ENCODE measurements at regions not wholly inside any gene's neighbourhood (a gene's known extent, or its start where the extent isn't known, plus 50 kb on each side); places are given as distances from the start of the nearest gene placed in this dataset.

DNA sequence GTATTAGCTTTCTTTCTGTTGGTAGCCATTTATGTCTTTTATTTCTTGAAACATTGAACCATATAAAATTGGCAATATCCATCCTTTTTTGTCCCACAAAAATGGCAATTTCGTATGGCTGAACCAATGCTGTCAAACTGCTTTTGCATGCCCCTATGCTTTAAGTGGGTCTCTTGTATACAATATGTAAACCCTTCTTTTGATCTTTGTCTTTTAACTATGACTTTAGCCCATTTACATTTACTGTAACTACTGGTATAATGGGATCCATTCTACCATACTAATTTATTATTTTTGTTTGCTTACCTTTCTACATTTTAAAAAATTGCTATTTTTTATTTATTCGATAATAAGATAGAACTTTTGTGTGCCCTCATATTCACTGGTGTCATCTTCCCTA, 93.4 kb downstream of the TENT4A start:
- DNase-seq, result no peak

DNA sequence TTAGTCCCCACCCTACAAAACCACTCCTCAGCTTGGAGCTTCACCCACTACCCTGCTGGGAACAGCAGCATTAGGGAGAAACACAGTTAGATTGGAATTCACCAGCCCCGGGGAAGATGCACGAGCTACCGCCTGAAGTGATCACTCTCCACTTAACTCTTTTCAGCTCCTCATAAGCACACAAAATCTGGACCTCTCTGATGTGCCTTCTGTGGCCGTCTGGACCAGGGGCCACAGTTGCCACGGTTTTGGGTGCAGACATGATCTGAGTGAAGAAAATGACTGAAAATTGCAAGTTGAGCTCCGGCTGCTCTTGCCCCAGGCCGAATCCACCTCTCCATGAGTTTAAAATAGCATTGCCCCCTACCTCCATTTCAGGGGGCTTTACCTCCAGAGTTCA, 95.2 kb downstream of the TENT4A start:
- no peak for DNase-seq

GRCh38 chr5:6810641-6811405, 97.6 kb downstream of the TENT4A start:
- DNase-seq, result no peak

DNA sequence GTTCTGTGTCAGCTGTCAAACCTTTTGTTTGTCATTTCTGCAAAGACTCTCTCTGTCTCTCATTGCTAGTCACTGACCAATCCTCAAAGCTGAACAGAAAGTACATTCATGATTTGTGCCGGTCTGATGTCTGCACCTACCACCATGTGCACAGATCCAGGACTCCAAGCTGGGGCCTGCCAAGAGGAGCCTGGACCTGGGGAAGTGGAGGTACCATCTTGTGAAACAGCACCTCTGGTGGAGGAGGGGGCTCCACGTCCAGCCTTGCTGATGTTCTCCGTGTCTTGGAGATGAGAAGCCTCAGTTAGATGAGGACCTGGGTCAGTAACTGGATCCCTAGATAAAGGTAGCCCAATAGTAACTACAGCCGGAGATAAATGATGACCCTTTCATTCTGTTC, 98.9 kb downstream of the TENT4A start:
- no peak for DNase-seq

DNA sequence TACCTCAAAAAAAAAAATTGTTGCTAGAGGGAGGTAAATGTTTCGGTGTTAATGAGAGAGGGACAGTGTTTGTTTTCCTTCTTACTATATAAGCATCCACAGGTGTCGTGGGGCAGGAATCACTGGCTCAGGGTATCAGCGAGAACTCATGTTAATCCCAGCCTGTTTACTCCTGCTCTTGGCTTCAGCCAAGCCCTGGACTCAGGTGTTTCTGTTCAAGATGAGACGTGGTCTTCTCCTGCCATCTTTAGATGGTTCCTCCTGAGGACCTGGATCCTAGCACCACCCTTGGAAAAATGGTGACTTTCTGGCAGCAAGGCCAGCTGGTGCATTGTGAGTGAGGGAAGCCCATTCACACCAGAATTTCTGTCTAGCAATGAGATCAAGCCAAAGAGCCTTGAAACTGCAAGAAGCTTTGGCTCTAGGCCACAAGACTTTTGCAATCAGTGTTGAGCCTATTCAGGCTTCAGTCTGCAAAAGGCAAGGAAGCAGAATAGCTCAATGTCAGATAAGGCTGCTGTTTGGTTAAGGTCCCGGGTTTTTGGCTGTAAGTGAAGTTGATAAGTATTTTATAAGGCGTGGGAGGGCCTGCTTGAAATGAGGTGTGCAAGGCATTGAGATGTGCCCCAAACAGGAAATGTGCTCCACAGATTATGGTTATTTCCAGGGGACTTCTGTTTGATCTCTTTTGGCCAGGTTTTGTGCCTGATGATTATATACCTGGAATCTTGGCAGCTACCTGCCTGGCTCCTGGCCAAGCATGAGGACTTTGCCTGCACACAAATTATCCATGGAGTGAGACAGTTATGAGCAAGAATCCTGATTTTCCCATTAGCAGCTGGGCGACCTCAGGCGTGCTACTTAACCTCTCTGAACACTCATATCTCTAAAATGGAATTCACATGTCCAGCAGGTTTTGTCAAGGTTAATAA, 99.8 kb downstream of the TENT4A start:
- no peak for DNase-seq

GRCh38 chr5:6814816-6815215, 101.6 kb downstream of the TENT4A start:
- DNase-seq, result peak in 1 of 3 experiments; percentile 10

GRCh38 chr5:6818594-6819511, 105.6 kb downstream of the TENT4A start:
- peak in 2 of 3 experiments; percentile 59 to 77 for DNase-seq

DNA sequence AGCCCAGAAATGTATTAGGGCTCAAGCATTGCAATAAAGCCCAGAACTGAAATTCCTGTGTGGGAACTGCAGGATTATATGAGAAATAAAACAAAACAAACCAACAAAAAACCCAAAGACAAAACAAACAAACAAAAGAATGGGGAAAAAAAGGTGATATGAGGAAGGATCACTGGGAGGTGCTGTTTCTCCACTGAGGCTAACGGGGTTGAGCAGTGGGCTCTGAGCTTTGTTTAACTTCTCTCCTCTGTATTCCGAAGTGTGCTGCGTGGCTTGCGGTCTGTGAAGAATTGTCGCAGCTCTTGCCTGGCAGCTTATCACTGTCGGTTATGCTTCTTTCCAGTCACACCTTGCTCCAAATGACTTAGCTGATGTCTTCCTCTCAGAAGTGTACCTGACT, 106.3 kb downstream of the TENT4A start:
- peak in 2 of 3 experiments; percentile 40 to 72 for DNase-seq

DNA sequence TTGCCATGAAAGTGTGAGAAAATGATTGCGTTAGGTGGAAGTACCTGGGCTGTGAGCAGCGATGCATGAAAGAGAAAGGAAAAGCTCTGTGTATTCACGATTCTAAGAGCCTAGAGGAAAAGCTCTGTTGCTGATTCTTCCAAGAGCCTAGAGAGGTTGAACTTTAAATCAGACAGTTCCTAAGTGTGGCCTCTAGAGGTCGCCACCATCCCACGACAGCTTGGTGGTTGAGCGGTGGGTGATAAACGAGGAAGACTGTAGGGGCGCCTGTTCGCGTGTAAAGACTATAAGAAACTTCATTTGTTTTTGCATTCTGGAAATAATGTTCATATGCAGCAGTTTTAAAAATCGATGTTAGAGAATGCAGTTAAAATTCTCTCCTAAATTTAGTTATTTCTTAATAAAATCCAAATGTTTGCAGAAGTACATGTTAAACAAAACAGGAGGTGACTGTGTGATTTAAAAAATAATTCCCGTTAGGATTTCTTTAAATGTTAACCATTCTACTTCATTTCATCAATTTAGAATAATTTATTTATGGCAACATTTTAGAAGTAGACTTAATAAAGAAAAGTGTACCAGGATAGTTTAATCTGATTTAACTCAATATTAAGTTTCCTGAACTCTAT, 107.7 kb downstream of the TENT4A start:
- peak; percentile 53 to 85 (median 62) for DNase-seq

- no peak for DNase-seq
Observed at GRCh38 chr5:6822068-6822467, 108.8 kb downstream of the TENT4A start.

DNA sequence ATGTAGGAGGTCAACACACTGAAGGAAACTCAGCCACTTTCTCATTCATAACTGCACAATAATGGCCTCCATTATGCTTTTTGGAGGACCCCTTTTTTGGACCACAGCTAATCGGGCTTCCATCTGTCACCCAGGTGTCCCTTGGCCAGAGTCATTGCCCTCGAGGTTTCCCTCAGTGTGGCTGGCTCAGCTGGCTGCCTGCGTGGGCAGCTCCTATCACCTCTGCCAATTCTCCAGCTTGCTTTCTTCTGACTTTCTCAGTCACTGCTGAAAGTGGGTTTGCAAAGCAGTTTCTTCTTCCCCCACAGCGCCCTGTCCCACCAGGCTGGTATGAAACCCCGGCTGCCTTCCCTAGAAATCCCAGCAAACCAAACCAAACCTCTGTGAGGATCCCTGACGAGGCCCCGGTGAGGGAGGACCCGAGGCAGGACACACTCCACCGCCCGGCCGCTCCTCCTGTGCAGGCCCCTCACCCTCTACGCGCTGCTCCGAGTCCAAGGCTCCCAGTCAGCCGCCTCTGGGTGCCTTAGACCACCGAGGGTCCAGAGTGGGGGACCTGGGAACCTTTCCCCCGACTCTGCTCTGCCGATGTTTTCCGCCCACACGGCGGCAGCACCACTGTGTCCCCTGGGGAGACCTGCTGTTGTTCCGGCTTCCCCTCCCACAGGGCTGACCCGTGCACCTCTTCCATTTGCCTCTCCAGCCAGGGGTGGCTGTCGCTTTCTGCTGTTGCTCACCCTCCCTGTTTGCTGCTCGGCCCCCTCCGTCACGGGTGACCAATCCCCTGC, 109.5 kb downstream of the TENT4A start:
- DNase-seq, result no peak

DNA sequence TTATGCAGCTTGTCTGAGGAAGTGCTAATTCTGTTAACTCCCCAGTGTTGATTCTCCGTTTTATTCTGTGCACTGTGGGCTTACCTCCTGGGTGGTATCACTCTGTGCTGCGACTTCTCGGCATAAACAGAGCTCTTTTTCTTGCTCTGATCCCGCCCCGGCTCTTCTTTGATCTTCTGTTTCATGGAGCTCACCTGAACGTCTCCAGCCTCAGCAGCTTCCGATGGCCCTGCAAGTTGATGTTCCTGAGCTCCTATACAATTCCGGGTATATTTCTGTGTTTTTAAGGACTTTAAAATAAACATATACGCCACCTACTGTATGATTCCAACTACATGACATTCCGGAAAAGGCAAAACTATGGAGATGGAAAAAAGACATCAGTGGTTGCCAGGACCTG, 110.8 kb downstream of the TENT4A start:
- DNase-seq, result no peak

DNA sequence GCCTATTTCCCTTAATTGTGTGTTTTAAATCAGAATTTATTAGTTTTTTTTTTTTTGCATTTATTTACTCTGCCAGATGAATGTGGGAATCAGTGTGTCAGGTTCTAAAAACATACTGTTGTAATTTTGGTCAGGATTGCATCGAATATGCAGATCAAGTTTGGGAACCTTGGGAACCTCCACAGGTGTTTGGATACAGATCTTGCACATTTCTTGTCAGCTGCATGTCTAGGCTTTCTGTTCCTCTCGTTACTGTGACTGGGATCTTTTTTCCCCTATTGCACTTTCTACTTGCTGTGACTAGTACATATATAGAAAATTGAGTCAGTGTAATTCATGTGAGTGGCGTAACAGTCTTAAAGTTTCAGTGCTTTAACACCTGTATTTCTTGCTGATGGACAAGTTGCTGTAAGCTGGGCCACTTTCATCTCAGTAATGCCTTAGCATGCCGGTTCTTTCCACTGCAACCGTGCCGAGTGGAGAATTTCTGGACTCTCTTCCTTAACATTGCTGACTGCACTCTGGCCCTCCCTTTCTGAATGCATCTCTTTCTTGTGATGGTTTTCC, 112.5 kb downstream of the TENT4A start:
- DNase-seq, result no peak

DNA sequence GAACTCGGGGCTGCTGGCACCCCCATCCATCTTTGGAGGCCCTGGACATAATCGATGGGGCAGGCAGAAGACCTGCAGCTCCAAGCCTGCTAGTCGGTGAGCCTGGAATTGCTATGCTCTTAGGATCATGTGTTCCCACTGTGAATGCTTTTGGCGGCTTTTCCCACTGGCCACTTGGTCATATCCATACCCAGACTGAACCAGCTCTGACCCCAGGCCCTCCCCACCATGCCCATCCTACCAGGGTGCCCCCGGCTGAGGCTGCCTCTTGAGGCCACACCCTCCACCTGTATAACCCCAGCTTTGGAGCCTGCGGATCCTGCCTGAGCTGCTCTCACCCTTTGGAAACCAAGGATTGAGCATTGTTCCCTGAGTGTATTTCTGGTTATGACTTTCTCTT, 113.5 kb downstream of the TENT4A start:
- no peak for DNase-seq

GRCh38 chr5:6827526-6828219, 114.4 kb downstream of the TENT4A start:
- peak in 2 of 3 experiments; percentile 33 to 56 for DNase-seq

GRCh38 chr5:6829150-6829784, 116.0 kb downstream of the TENT4A start:
- peak in 1 of 3 experiments; percentile 17 for DNase-seq

GRCh38 chr5:6830643-6831239, 117.5 kb downstream of the TENT4A start:
- DNase-seq, result no peak

GRCh38 chr5:6831678-6832671, 118.7 kb downstream of the TENT4A start:
- peak in 1 of 3 experiments; percentile 23 for DNase-seq
